Stomach (tissue), 4 donors: ENCODE measurements at regions not wholly inside any gene's neighbourhood (a gene's known extent, or its start where the extent isn't known, plus 50 kb on each side); places are given as distances from the start of the nearest gene placed in this dataset.

ENCODE experiments used
- EP300 ChIP-seq: sonication (generic); formaldehyde crosslinking; IDR thresholded peaks from one replicate; pipeline ENCODE4 v1.6.1; 2017; ENCODE audit warnings: antibody characterized with exemption
- POLR2A ChIP-seq, 4 donors: fragments of 450-650 bp; IDR thresholded peaks; one replicate each; pipeline ENCODE4 v1.6.1; 2016; ENCODE audit warnings: antibody characterized with exemption in 4 of 4, control low read depth in 2 of 4, mild to moderate bottlenecking in 1 of 4, moderate library complexity in 1 of 4
- TF ChIP-seq, protein P1 (sequence below), 7 experiments: fragments of 450-650 bp in 4 of 7; fragments of 200-600 bp in 3 of 7; sonication (generic) in 3 of 7; IDR thresholded peaks; one replicate each; pipeline ENCODE4 v1.5.1; 2016 to 2019; ENCODE audit warnings: antibody characterized with exemption in 7 of 7, control low read depth in 2 of 7, mild to moderate bottlenecking in 1 of 7

DNA sequence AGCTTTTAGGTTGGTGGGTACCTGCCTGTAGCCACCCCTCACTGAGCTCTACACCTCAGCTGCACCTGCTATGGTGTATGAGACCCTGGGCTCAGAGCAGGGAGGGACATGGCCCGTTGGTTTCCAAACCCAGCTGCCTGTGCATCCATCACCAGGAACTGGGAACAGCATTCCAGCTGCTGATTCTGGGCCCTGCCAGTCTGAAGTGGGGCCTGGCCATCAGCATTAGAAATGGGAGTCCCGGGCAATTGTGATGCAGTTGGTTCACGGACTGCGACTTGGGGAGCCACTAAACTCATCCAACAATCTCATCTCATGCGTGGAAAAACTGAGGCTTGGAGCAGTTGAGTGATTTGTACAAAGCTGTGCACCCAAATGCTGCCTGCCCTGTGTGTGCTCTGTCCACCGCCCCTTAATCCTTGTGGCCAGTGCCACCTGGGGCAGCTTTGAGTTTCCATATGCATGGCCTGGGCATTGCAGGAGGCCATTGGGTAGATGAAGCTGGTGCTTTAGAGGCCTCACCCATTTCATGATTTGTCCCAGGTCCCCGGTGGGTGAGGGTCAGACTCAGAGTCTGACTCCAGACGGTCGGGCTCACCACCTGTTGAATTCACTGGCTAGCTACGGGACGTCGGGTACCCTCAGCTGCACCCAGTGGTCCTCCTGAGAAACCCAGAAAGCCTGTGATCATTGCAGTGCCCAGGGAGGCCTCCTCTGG is 109.0 kb upstream of the SHH start:
- TF ChIP-seq, protein P1, sequence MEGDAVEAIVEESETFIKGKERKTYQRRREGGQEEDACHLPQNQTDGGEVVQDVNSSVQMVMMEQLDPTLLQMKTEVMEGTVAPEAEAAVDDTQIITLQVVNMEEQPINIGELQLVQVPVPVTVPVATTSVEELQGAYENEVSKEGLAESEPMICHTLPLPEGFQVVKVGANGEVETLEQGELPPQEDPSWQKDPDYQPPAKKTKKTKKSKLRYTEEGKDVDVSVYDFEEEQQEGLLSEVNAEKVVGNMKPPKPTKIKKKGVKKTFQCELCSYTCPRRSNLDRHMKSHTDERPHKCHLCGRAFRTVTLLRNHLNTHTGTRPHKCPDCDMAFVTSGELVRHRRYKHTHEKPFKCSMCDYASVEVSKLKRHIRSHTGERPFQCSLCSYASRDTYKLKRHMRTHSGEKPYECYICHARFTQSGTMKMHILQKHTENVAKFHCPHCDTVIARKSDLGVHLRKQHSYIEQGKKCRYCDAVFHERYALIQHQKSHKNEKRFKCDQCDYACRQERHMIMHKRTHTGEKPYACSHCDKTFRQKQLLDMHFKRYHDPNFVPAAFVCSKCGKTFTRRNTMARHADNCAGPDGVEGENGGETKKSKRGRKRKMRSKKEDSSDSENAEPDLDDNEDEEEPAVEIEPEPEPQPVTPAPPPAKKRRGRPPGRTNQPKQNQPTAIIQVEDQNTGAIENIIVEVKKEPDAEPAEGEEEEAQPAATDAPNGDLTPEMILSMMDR (IDR thresholded peaks at IDR 0.05), result no peak
- TF ChIP-seq EP300 (no peak), POLR2A (IDR thresholded peaks at IDR 0.05) (no peak)
